ENCODE measurements at regions not wholly inside any gene's neighbourhood (a gene's known extent, or its start where the extent isn't known, plus 50 kb on each side); places are given as distances from the start of the nearest gene placed in this dataset.

DNA sequence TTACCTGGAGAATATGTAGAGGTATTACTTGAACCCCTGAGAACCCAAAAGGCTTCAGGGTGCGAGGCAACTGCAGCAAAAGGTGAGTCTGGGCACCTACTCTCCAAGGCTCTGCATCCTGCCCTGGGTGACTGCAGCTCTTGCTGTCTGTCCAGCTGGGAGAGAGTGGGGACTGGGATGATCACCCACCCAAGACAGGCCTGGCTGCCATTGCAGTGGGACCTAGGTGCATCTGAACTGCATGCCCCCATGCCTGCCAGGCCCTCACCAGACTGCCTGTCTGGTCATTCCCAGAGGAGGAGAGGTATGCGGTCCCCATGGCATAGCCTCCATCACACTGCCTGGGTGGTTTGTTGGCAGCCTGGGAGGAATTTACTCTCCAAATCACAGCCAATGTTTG is 563.9 kb downstream of the TFAP2A start:
- intact Hi-C loops (cut with DNase I): no loop called here
- no peak for DNase-seq
- no peak overlapping the region for H3K27ac ChIP-seq
- no peaks in the 10 kb centered on the region for H3K27me3 ChIP-seq
- WGBS, 2 donors: 44 to 50% methylated on average over 2 of the region's 2 CpGs
- no peak for ATAC-seq
- no peaks in the 10 kb centered on the region for H3K4me1 ChIP-seq
- TF ChIP-seq CTCF (IDR thresholded peaks at IDR 0.05): no peak
- H3K9me3 ChIP-seq: peaks cover 0 to 84% (median 38%) of the 10 kb centered on the region in 11 donors
- H3K4me3 ChIP-seq: no peak overlapping the region
- no peaks in the 10 kb centered on the region for H3K36me3 ChIP-seq

GRCh38 chr6:9848094-9848493 is 566.8 kb downstream of the TFAP2A start:
- Histone ChIP-seq H3K4me3 (no peak overlapping the region), H3K27me3 (no peaks in the 10 kb centered on the region), H3K36me3 (no peaks in the 10 kb centered on the region), H3K4me1 (no peaks in the 10 kb centered on the region), H3K9me3 (peaks cover 0 to 67% (median 32%) of the 10 kb centered on the region in 11 donors), H3K27ac (no peak overlapping the region)
- DNase-seq (no peak), ATAC-seq (no peak)
- WGBS, 2 donors: 67 to 68% methylated on average over 1 of the region's 1 CpG
- TF ChIP-seq CTCF (IDR thresholded peaks at IDR 0.05): no peak
- intact Hi-C loops (cut with DNase I): no loop called here

- H3K4me1 ChIP-seq: no peaks in the 10 kb centered on the region
- 54 to 58% methylated on average over 9 of the region's 9 CpGs for WGBS, 2 donors
- no peak for TF ChIP-seq CTCF (IDR thresholded peaks at IDR 0.05)
- intact Hi-C loops (cut with DNase I): no loop called here
- H3K4me3 ChIP-seq: no peak overlapping the region
- ATAC-seq (no peak), DNase-seq (no peak)
- peaks cover 0 to 22% (median 14%) of the 10 kb centered on the region in 11 donors for H3K9me3 ChIP-seq
- no peak overlapping the region for H3K27ac ChIP-seq
- H3K27me3 ChIP-seq: no peaks in the 10 kb centered on the region
- H3K36me3 ChIP-seq: no peaks in the 10 kb centered on the region
Observed at GRCh38 chr6:9841886-9842725, 572.8 kb downstream of the TFAP2A start.

DNA sequence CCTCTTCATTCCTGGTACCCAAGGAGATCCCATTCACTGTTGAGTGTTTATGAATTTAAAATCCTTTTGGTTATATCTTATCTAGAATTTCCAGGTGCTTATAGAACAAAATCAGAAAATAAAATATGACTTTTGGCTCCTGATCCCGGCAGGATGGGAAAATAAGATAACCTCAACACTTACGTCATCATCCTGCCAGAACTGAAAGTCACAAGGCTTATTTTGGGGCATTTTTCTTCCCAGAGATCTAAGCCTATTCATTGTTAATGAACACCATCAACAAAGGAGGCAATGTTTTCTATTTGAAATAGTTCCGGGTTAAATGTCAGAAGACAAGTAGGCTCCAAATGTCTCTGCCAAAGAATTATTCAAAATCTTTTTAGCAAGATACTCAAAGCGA is 580.6 kb downstream of the TFAP2A start:
- intact Hi-C loops (cut with DNase I): no loop called here
- ATAC-seq: no peak
- WGBS, 2 donors: 53 to 62% methylated on average over 4 of the region's 4 CpGs
- Histone ChIP-seq H3K36me3 (no peaks in the 10 kb centered on the region), H3K4me1 (no peaks in the 10 kb centered on the region), H3K9me3 (peaks cover 0 to 8% (median 0%) of the 10 kb centered on the region in 11 donors), H3K27me3 (no peaks in the 10 kb centered on the region), H3K4me3 (no peak overlapping the region), H3K27ac (no peak overlapping the region)
- TF ChIP-seq CTCF (IDR thresholded peaks at IDR 0.05): no peak
- no peak for DNase-seq
